Keratinocyte (primary cell): ENCODE measurements at regions not wholly inside any gene's neighbourhood (a gene's known extent, or its start where the extent isn't known, plus 50 kb on each side); places are given as distances from the start of the nearest gene placed in this dataset.

Source experiments
- DNase-seq: peaks from one replicate; pipeline ENCODE4 v3.0.0-alpha.2; 2011; ENCODE audit warnings: low read depth, missing footprints, low spot score
- FAIRE-seq: peaks from 2 replicates; lab custom pipeline; 2011; peaks lifted over from hg19 to GRCh38; lab: Jason Lieb, UNC
- H2AFZ ChIP-seq: 2 replicates; pipeline ENCODE4 v1.6.0; 2012; ENCODE audit warnings: low read length, control low read depth, inconsistent platforms; ENCODE audit not compliant: control insufficient read depth
- H3K27ac ChIP-seq: 2 replicates; pipeline ENCODE4 v1.5.1; 2011; ENCODE audit warnings: low read length; ENCODE audit not compliant: control insufficient read depth, insufficient read depth
- H3K27me3 ChIP-seq: 3 replicates; pipeline ENCODE4 v1.6.0; 2011; ENCODE audit warnings: low read length; ENCODE audit not compliant: control insufficient read depth, insufficient read depth; ENCODE audit errors: extremely low read depth
- H3K36me3 ChIP-seq, 2 experiments: 2 replicates in 1 of 2; 3 replicates in 1 of 2; pipeline ENCODE4 v1.5.1; 2011; ENCODE audit warnings: low read length in 2 of 2, mild to moderate bottlenecking in 1 of 2; ENCODE audit not compliant: control insufficient read depth in 2 of 2, insufficient read depth in 2 of 2; ENCODE audit errors: extremely low read depth in 1 of 2
- H3K4me1 ChIP-seq: 3 replicates; pipeline ENCODE4 v1.5.1; 2011; ENCODE audit warnings: low read length; ENCODE audit not compliant: control insufficient read depth, insufficient read depth; ENCODE audit errors: extremely low read depth
- H3K4me2 ChIP-seq: 3 replicates; pipeline ENCODE4 v1.6.0; 2011; ENCODE audit warnings: low read depth, low read length; ENCODE audit not compliant: control insufficient read depth, insufficient read depth; ENCODE audit errors: extremely low read depth
- H3K4me3 ChIP-seq, 3 experiments: fragments of 200-600 bp in 1 of 3; sonication (generic) in 1 of 3; 2 replicates in 2 of 3; 3 replicates in 1 of 3; pipeline ENCODE4 v1.5.1; 2011 to 2016; ENCODE audit warnings: low read length in 3 of 3, mild to moderate bottlenecking in 3 of 3, control low read depth in 2 of 3, inconsistent platforms in 1 of 3, low read depth in 1 of 3, mixed read lengths in 1 of 3, mixed run types in 1 of 3, moderate library complexity in 1 of 3; ENCODE audit not compliant: control insufficient read depth in 2 of 3, insufficient read depth in 2 of 3; ENCODE audit errors: extremely low read depth in 1 of 3
- H3K79me2 ChIP-seq: 2 replicates; pipeline ENCODE4 v1.6.0; 2012; ENCODE audit warnings: low read length; ENCODE audit not compliant: control insufficient read depth, insufficient read depth
- H3K9ac ChIP-seq: 3 replicates; pipeline ENCODE4 v1.6.0; 2011; ENCODE audit warnings: low read length; ENCODE audit not compliant: control insufficient read depth, insufficient read depth; ENCODE audit errors: extremely low read depth
- H3K9me1 ChIP-seq: 3 replicates; pipeline ENCODE4 v1.6.0; 2011; ENCODE audit warnings: low read length; ENCODE audit not compliant: control insufficient read depth, insufficient read depth; ENCODE audit errors: extremely low read depth
- H3K9me3 ChIP-seq: 2 replicates; pipeline ENCODE4 v1.5.1; 2012; ENCODE audit warnings: low read depth, low read length; ENCODE audit not compliant: control insufficient read depth
- H4K20me1 ChIP-seq: 3 replicates; pipeline ENCODE4 v1.6.0; 2011; ENCODE audit warnings: low read length; ENCODE audit not compliant: control insufficient read depth, insufficient read depth; ENCODE audit errors: extremely low read depth
- EZH2 ChIP-seq: IDR thresholded peaks from one replicate; pipeline ENCODE4 v1.6.1; 2012; ENCODE audit warnings: inconsistent platforms, mild to moderate bottlenecking, low read length, moderate library complexity
- dilution Hi-C: fragments of 300-500 bp; cut with MboI; formaldehyde crosslinking; loops from one replicate; pipeline ENCODE4 v1.7.0; 2020; ENCODE audit warnings: low sequenced_read_pairs; ENCODE audit not compliant: extremely low pct_ligation_motif_present
- TF ChIP-seq, protein P1 (sequence below), 3 experiments: IDR thresholded peaks in 1 of 3; conservative IDR thresholded peaks in 1 of 3; optimal IDR thresholded peaks in 1 of 3; 2 replicates in 2 of 3; 3 replicates in 1 of 3; pipeline versions ENCODE3 to v1.5.1; 2011; ENCODE audit warnings: low read length in 3 of 3, mild to moderate bottlenecking in 3 of 3, moderate library complexity in 2 of 3, control low read depth in 1 of 3, inconsistent platforms in 1 of 3; ENCODE audit not compliant: insufficient read depth in 2 of 3; ENCODE audit errors: extremely low read depth in 1 of 3

- no peaks in the 10 kb centered on the region for H3K9me1 ChIP-seq
- no peak overlapping the region for H3K4me3 ChIP-seq
- dilution Hi-C loops: no loop called here
- no peaks in the 10 kb centered on the region for H4K20me1 ChIP-seq
- H3K9me3 ChIP-seq: no peaks in the 10 kb centered on the region
- H3K27ac ChIP-seq: no peak overlapping the region
- no peaks in the 10 kb centered on the region for H3K36me3 ChIP-seq
- FAIRE-seq: no peak
- H3K4me2 ChIP-seq: no peak overlapping the region
- no peaks in the 10 kb centered on the region for H3K79me2 ChIP-seq
- TF ChIP-seq EZH2: no peak
- TF ChIP-seq, protein P1, sequence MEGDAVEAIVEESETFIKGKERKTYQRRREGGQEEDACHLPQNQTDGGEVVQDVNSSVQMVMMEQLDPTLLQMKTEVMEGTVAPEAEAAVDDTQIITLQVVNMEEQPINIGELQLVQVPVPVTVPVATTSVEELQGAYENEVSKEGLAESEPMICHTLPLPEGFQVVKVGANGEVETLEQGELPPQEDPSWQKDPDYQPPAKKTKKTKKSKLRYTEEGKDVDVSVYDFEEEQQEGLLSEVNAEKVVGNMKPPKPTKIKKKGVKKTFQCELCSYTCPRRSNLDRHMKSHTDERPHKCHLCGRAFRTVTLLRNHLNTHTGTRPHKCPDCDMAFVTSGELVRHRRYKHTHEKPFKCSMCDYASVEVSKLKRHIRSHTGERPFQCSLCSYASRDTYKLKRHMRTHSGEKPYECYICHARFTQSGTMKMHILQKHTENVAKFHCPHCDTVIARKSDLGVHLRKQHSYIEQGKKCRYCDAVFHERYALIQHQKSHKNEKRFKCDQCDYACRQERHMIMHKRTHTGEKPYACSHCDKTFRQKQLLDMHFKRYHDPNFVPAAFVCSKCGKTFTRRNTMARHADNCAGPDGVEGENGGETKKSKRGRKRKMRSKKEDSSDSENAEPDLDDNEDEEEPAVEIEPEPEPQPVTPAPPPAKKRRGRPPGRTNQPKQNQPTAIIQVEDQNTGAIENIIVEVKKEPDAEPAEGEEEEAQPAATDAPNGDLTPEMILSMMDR (optimal IDR thresholded peaks at IDR 0.05 in 1 of 3, IDR thresholded peaks at IDR 0.05 in 1 of 3, conservative IDR thresholded peaks at IDR 0.05 in 1 of 3; ENCODE audit: extremely low read depth in 1 of 3, insufficient read depth in 2 of 3, low read length in 3 of 3): no peak
- no peaks in the 10 kb centered on the region for H3K27me3 ChIP-seq
- DNase-seq: no peak
- H3K4me1 ChIP-seq: no peaks in the 10 kb centered on the region
- H2AFZ ChIP-seq: no peak overlapping the region
- no peak overlapping the region for H3K9ac ChIP-seq
Measured at GRCh38 chr14:98976271-98976670, 295.7 kb downstream of the BCL11B start.

- no peaks in the 10 kb centered on the region for H3K9me3 ChIP-seq
Measured at GRCh38 chr14:98977451-98977850, 294.5 kb downstream of the BCL11B start.

More at GRCh38 chr14:98977451-98977850, 294.5 kb downstream of the BCL11B start:
- FAIRE-seq (no peak), DNase-seq (no peak)
- Histone ChIP-seq H3K4me3 (no peak overlapping the region), H3K9me1 (no peaks in the 10 kb centered on the region), H4K20me1 (no peaks in the 10 kb centered on the region), H3K27ac (no peak overlapping the region), H3K4me2 (no peak overlapping the region), H3K27me3 (no peaks in the 10 kb centered on the region), H3K79me2 (no peaks in the 10 kb centered on the region), H3K4me1 (no peaks in the 10 kb centered on the region), H2AFZ (no peak overlapping the region), H3K9ac (no peak overlapping the region), H3K36me3 (no peaks in the 10 kb centered on the region)
- dilution Hi-C loops: no loop called here
- TF ChIP-seq EZH2: no peak
- TF ChIP-seq, protein P1 (optimal IDR thresholded peaks at IDR 0.05 in 1 of 3, IDR thresholded peaks at IDR 0.05 in 1 of 3, conservative IDR thresholded peaks at IDR 0.05 in 1 of 3; ENCODE audit: extremely low read depth in 1 of 3, insufficient read depth in 2 of 3, low read length in 3 of 3): no peak
